ENCODE measurements at regions not wholly inside any gene's neighbourhood (a gene's known extent, or its start where the extent isn't known, plus 50 kb on each side); places are given as distances from the start of the nearest gene placed in this dataset.
A peak's percentile ranks its signal among the peaks of the same experiment; 100 is the strongest.

DNA sequence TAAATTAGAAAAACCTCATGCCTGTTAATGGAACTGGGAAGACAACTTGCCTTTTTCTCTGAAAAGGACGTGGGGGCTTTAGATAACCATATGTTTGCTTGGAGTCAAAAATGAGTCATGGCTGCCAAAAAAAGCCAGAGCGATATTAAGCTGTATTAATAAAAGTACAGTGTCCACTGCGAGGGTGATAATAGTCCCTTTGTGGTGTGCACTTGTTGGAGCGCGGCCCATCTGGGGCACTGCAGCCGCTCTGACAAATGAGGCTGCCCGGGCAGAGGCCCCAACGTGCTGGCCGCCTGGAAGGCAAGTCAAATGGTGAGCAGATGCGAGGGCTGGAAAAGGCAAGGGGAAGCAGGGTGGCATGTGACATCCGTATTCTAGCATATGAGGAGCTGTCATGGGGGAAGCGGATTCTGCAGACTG is 103.3 kb upstream of the NCK2 start:
- H3K9me3 ChIP-seq (ENCODE audit: insufficient read depth in 2 of 2, low read depth in 1 of 2, low read length in 1 of 2): no peaks in the 10 kb centered on the region
- no peaks in the 10 kb centered on the region for H3K23me2 ChIP-seq (ENCODE audit: low read depth, low read length)
- ChIA-PET POLR2A (ENCODE audit: partially characterized antibody) (no interaction called here), CTCF (ENCODE audit: partially characterized antibody) (interaction anchor here (0.6 to 1.4 kb wide), 3 partner anchors 9 to 74 kb away, joined by 3 to 5 read pairs (median 4); no protein-coding TSS in a partner anchor)
- H3K79me1 ChIP-seq (ENCODE audit: low read depth, low read length): no peaks in the 10 kb centered on the region; the same call in 1 of the 2 replicates
- H3K14ac ChIP-seq (ENCODE audit: insufficient read length): no peak overlapping the region
- no peak overlapping the region for H2BK5ac ChIP-seq (ENCODE audit: low read depth, low read length)
- H3K79me2 ChIP-seq (ENCODE audit: control insufficient read depth in 1 of 2, insufficient read depth in 2 of 2, low read length in 2 of 2): no peaks in the 10 kb centered on the region
- H2AK5ac ChIP-seq (ENCODE audit: low read depth, low read length): no peak overlapping the region
- no peak overlapping the region for H2AFZ ChIP-seq (ENCODE audit: low read length)
- no peak for FAIRE-seq
- no peak overlapping the region for H4K8ac ChIP-seq (ENCODE audit: extremely low read depth, insufficient read depth, low read length)
- H3K18ac ChIP-seq (ENCODE audit: extremely low read depth, low read length): no peak overlapping the region
- no peak overlapping the region for H4K5ac ChIP-seq (ENCODE audit: insufficient read length, low read depth, low read length)
- no peak overlapping the region; the same call in 1 of the 2 replicates for H2BK12ac ChIP-seq (ENCODE audit: low read depth, low read length)
- no peak overlapping the region for H3K4me2 ChIP-seq (ENCODE audit: insufficient read depth in 1 of 2, low read depth in 2 of 2, low read length in 2 of 2)
- H3K9ac ChIP-seq (replicated peaks in 1 of 4; ENCODE audit: extremely low read depth in 1 of 4, low read depth in 3 of 4, low read length in 3 of 4): no peak overlapping the region
- H3K27me3 ChIP-seq (replicated peaks in 1 of 4; ENCODE audit: control insufficient read depth in 3 of 4, extremely low read depth in 1 of 4, insufficient read depth in 3 of 4, low read length in 3 of 4): no peaks in the 10 kb centered on the region; a peak in 1 of 7 replicates
- H3K4ac ChIP-seq (replicated peaks; ENCODE audit: insufficient read length, low read depth, low read length): no peak overlapping the region
- H2BK15ac ChIP-seq (ENCODE audit: low read length): no peak overlapping the region
- peak in 1 of 2 experiments; percentile 33 for DNase-seq (ENCODE audit: low read depth in 1 of 2, low spot score in 2 of 2)
- no peak overlapping the region for H3K4me3 ChIP-seq (ENCODE audit: extremely low read depth in 1 of 4, insufficient read depth in 2 of 4, low read depth in 3 of 4, low read length in 4 of 4)
- H3K56ac ChIP-seq (replicated peaks; ENCODE audit: insufficient read length, low read depth, low read length): no peak overlapping the region
- no peak overlapping the region for H4K91ac ChIP-seq (replicated peaks; ENCODE audit: insufficient read length, low read length)
- H3K27ac ChIP-seq (ENCODE audit: low read depth, low read length): no peak overlapping the region
- no peak overlapping the region for H2BK120ac ChIP-seq (replicated peaks; ENCODE audit: low read depth, low read length)
- H4K20me1 ChIP-seq (replicated peaks in 1 of 2; ENCODE audit: control insufficient read depth in 1 of 2, insufficient read depth in 2 of 2, low read length in 2 of 2): no peaks in the 10 kb centered on the region
- peaks cover 0 to 9% (median 3%) of the 10 kb centered on the region in 4 experiments; a peak in 4 of 7 replicates for H3K4me1 ChIP-seq (replicated peaks in 1 of 4; ENCODE audit: control insufficient read depth in 3 of 4, insufficient read depth in 4 of 4, low read length in 3 of 4)
- no peak overlapping the region for H3K23ac ChIP-seq (ENCODE audit: insufficient read length)
- no peaks in the 10 kb centered on the region for H3K36me3 ChIP-seq (ENCODE audit: control insufficient read depth in 2 of 4, insufficient read depth in 4 of 4, low read length in 3 of 4)
- H2BK20ac ChIP-seq (ENCODE audit: low read length): no peak overlapping the region
- WGBS, 2 experiments (ENCODE audit: extremely low coverage in 1 of 2, insufficient coverage in 1 of 2, insufficient read length in 1 of 2, insufficient replicate concordance in 2 of 2, low coverage in 1 of 2, low lambda C conversion rate in 2 of 2, missing lambda C conversion rate in 1 of 2): 89% methylated on average over 12 of the region's 12 CpGs; no CpG with 5 or more reads in 1 of the 2 experiments
- TF ChIP-seq POLR2AphosphoS5 (IDR thresholded peaks at IDR 0.05; ENCODE audit: low read depth, low read length) (no peak), CREB1 (IDR thresholded peaks at IDR 0.05) (no peak), HDAC6 (IDR thresholded peaks at IDR 0.05; ENCODE audit: low read depth, low read length) (no peak), SP4 (IDR thresholded peaks at IDR 0.05; ENCODE audit: low read length) (no peak), KDM5A (IDR thresholded peaks at IDR 0.05; ENCODE audit: low read length) (no peak), TAF1 (IDR thresholded peaks at IDR 0.05; ENCODE audit: low read depth, low read length) (no peak), CTBP2 (IDR thresholded peaks at IDR 0.05; ENCODE audit: borderline replicate concordance, insufficient read depth, insufficient read length, low read length) (no peak), RXRA (IDR thresholded peaks at IDR 0.05; ENCODE audit: insufficient read depth, low read depth, low read length) (no peak), CBX5 (IDR thresholded peaks at IDR 0.05; ENCODE audit: low read depth, low read length) (no peak), BCL11A (IDR thresholded peaks at IDR 0.05; ENCODE audit: low read depth in 2 of 2, low read length in 2 of 2) (no peak), EZH2 (IDR thresholded peaks at IDR 0.05; ENCODE audit: low read depth, low read length, severe bottlenecking) (no peak), EP300 (IDR thresholded peaks at IDR 0.05; ENCODE audit: borderline replicate concordance in 1 of 2, low read depth in 2 of 2, low read length in 2 of 2) (no peak), TBP (IDR thresholded peaks at IDR 0.05; ENCODE audit: low read depth, low read length) (no peak)
- TF ChIP-seq, protein P1, sequence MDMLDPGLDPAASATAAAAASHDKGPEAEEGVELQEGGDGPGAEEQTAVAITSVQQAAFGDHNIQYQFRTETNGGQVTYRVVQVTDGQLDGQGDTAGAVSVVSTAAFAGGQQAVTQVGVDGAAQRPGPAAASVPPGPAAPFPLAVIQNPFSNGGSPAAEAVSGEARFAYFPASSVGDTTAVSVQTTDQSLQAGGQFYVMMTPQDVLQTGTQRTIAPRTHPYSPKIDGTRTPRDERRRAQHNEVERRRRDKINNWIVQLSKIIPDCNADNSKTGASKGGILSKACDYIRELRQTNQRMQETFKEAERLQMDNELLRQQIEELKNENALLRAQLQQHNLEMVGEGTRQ (IDR thresholded peaks at IDR 0.05; ENCODE audit: low read length): no peak
